ENCODE measurements at regions not wholly inside any gene's neighbourhood (a gene's known extent, or its start where the extent isn't known, plus 50 kb on each side); places are given as distances from the start of the nearest gene placed in this dataset.

GRCh38 chr15:35914573-35914972 is 368.6 kb upstream of the DPH6 start:
- TF ChIP-seq CTCF (IDR thresholded peaks at IDR 0.05; ENCODE audit: borderline replicate concordance, extremely low read depth, low read length, poor library complexity, severe bottlenecking) = no peak
- TF ChIP-seq EZH2 (IDR thresholded peaks at IDR 0.05; ENCODE audit: borderline replicate concordance, low read depth, low read length, severe bottlenecking) = no peak

Data from DND-41 (cell line).